Activated CD8-positive, alpha-beta memory T cell treated with anti-CD3 and anti-CD28 coated beads for 1 hour (primary cell): ENCODE measurements at regions not wholly inside any gene's neighbourhood (a gene's known extent, or its start where the extent isn't known, plus 50 kb on each side); places are given as distances from the start of the nearest gene placed in this dataset.

Source experiments
- DNase-seq, 2 donors: peaks; one replicate each; pipeline ENCODE4 v3.0.0-alpha.2; 2020; ENCODE audit warnings: low read depth in 1 of 2; ENCODE audit errors: extremely low read depth in 1 of 2

DNA sequence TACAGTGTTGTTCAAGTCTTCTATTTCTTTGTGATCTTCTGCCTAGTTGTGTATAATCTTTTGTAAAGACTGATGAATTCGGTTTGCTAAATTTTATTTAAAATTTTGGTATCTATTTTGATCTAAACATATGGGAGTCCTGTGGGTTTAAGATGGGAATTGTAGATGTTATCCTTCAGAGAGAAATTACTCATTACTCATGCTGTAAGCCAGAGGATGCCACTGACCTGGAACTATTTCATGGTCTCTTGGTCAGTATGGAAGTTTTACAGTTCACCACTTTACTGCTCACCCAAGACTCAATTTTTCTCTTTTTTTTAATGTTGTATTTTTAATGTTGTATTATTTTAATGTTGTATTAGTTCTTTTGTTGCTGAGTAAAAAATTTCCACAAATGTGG lies 138.6 kb upstream of the B3GALT2 start:
- no peak for DNase-seq

DNA sequence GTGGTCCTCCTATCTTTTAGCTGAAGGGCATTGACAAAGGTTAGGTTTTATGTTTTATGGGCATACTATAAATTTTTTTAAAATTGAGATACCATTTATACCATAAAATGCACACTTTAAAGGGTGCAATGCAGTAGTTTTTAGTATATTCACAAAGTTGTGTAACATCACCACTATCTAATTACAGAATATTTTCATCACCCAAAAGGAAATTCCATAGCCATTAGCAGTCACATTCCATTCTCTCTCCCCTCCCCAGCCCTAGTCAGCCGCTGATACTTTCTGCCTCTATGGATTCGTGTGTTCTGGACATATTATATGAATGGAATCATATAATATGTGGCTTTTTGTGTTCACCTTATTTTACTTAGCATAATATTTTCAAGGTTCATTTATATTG lies 135.8 kb upstream of the B3GALT2 start:
- no peak for DNase-seq

DNA sequence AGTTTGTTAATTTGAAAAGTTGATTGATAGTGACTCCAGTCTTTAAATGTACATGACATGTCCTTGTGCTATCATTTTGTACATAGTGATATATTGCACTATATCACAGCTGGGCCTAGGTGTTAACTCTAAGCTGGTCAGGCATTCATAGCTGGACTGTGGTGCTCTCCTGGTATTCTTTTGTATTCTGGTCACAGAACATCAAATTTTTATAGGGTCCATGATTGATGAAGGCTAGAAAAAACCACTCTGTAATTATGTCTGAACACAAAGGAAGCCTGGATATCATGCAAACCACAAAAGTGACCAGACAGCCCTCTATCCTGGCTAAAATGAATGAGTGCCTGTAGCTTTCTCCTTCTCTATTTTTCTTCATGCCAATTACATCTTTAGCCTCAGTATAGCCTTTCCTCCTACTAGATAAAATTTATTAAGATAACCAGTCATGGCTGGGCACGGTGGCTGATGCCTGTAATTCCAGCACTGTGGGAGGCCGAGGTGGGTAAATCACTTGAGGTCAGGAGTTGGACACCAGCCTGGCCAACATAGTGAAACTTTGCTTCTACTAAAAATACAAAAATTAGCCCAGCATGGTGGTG lies 134.9 kb upstream of the B3GALT2 start:
- no peak for DNase-seq

DNA sequence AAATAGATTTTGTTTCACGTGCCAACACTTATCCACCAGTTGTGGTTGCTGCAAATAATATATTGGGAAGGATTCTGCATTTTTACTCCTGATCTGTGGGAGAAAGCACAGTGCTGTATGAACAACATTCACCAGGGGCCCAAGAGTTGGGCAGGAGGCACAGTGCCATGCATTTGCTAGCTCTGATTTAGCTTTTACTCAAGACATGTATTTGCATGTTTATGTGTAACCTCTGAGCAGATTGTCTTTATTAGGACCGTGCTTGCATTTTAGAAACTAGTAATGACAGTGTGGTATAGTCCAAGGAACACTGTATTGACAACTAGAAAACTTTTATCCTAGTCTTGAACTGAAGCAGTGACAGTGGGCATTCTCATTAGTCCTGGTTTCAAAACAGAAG lies 133.9 kb upstream of the B3GALT2 start:
- DNase-seq = no peak

DNA sequence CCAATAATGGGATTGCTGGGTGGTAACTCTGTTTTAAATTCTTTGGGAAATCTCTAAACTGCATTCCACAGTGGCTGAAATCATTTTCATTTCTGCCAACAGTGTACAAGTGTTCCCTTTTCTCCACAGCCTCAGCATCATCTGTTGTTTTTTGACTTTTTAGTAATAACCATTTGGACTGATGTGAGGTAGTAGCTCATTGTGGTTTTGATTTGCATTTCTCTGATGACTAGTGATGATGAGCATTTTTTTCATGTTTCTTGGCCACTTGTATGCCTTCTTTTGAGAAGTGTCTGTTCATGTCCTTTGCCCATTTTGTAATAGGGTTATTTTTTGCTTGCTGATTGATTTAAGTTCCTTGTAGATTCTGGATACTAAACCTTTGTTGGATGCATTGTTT lies 131.9 kb upstream of the B3GALT2 start:
- no peak for DNase-seq

DNA sequence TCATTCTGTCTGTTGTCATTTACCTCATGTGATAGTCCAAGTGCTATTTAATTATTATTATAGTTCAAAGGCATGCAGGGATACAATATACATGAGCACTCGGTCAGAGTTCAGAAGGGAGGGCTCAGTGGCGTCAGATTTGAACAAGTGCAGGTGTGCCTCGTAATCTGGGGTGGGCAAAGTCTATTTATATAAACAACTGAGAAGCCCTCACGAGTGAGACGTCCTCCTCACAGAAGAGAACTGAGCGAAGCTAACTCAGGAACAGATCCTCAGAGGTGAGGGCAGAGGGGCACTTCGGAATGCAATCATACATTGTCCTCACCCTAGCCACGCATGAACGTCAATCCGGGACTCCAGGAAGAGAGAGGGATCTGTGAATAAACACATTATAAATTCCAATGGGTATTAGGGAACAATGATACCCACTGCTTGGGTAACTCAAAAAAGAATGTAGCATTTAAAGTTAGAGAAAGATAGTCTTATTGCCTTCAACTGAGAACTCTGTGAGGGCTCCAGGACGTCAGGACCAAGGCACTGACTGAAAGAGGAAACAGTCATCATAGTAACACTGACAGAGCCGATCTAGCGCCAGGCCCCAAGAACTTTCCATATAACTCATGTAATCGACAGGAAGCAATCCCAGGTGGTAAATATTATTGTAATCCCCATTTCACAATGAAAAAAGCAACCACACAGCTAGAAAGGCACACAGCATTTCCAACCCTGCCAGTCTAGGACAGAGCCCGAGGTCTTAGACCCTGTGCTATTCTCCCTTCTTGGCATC lies 127.1 kb upstream of the B3GALT2 start:
- no peak for DNase-seq

DNA sequence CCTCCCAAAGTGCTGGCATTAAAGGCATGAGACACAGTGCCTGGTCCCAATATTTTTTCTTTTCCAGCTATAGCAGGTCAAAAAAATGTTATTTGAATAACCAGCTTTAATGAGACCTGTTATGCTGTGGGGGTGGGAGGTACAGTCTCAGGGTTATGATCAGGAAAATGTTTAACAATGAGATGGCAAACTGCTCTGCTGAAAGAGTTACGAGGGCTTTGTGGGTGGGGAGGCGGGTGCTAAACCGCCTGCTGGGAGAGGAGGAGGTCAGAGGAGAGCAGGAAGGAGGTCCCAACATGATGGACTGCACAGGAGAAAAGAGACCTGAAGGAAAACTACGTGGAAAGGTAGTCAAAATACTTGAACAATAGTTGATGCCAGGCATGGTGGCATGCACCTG lies 126.0 kb upstream of the B3GALT2 start:
- no peak for DNase-seq

DNA sequence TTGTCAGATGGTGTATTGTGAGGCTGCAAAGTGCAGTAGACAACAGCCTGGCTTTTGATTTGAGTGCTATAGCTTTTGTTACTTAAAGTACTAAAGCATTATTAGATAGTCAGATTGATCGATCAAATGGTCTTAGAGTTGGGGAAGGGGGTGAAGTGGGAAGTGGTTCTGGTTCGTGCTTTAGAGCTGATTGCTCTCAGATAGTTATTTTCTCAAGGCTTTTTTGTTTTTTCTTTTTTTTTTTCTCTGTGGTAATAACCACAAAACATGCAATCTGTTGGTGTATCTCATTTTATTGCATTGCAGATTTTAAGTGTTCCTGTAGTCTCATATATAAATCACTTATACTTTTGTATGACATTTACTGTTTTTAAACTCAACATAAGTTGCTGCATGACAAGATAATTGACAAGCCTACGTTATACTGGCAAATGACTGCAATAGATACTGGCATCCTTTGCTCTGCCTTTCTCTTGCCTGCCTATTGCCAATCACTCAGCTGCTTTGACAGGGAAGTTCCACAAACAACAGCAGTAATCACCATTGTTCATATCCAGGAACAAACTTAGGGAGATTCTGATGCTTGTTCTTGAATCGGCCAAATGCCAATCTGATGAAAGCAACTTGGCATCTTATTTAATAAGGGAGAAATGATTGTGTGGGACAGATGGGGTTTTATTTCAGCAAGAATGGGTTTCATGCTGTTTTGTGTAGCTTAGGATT lies 125.0 kb upstream of the B3GALT2 start:
- DNase-seq = no peak

- no peak for DNase-seq
Measured at GRCh38 chr1:193310564-193310963, 124.2 kb upstream of the B3GALT2 start.

GRCh38 chr1:193309936-193310475 lies 123.6 kb upstream of the B3GALT2 start:
- DNase-seq = no peak

- DNase-seq = no peak
Measured at GRCh38 chr1:193308438-193308837, 122.0 kb upstream of the B3GALT2 start.

DNA sequence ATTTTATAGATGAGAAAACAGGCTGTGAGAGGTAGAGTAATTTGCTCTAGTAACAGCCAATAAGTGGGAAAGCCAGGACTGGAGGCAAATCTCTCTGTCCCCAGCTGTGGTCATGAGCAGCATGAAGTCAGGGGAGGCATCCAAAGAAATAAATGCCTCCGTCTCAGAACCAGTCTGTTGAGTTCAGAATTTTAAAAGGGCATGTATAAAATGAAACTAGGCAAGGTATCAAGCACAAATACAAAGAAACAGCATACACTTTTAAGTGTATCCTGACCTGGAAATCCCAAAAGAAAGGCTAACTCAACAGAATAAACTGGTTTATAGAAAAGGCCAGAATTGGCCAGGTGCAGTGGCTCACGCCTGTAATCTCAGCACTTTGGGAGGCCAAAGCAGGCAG lies 120.0 kb upstream of the B3GALT2 start:
- no peak for DNase-seq
